ENCODE measurements at regions not wholly inside any gene's neighbourhood (a gene's known extent, or its start where the extent isn't known, plus 50 kb on each side); places are given as distances from the start of the nearest gene placed in this dataset.
A peak's percentile ranks its signal among the peaks of the same experiment; 100 is the strongest.

GRCh38 chr12:92297932-92298696 is 152.5 kb upstream of the BTG1 start:
- no peaks in the 10 kb centered on the region for H3K9me3 ChIP-seq
- no peak for TF ChIP-seq CTCF (IDR thresholded peaks at IDR 0.05)
- TF ChIP-seq POLR2A (IDR thresholded peaks at IDR 0.05): no peak
- no peaks in the 10 kb centered on the region for H3K36me3 ChIP-seq
- DNase-seq (no peak), ATAC-seq (peak; percentile 30 to 78 (median 58))
- no peaks in the 10 kb centered on the region for H3K4me1 ChIP-seq
- no peaks in the 10 kb centered on the region for H3K27me3 ChIP-seq
- WGBS (ENCODE audit: insufficient coverage, low coverage, low lambda C conversion rate, missing lambda C conversion rate): 45% methylated on average over 8 of the region's 8 CpGs
- H3K4me3 ChIP-seq: no peak overlapping the region
- intact Hi-C loops (cut with DNase I): no loop called here
- peak overlapping the region in 1 of 3 donors; percentile 36 for H3K27ac ChIP-seq

- ATAC-seq: no peak
- WGBS (ENCODE audit: insufficient coverage, low coverage, low lambda C conversion rate, missing lambda C conversion rate): 89% methylated on average over 3 of the region's 4 CpGs
- intact Hi-C loops (cut with DNase I): no loop called here
- Histone ChIP-seq H3K4me1 (no peaks in the 10 kb centered on the region), H3K27me3 (no peaks in the 10 kb centered on the region), H3K36me3 (no peaks in the 10 kb centered on the region), H3K4me3 (no peak overlapping the region), H3K9me3 (no peaks in the 10 kb centered on the region), H3K27ac (no peak overlapping the region)
- DNase-seq: no peak
- TF ChIP-seq POLR2A (IDR thresholded peaks at IDR 0.05): no peak
Measured at GRCh38 chr12:92297405-92297804, 151.8 kb upstream of the BTG1 start.

GRCh38 chr12:92295523-92295922 is 149.9 kb upstream of the BTG1 start:
- Histone ChIP-seq H3K27ac (no peak overlapping the region), H3K36me3 (no peaks in the 10 kb centered on the region), H3K4me3 (no peak overlapping the region), H3K9me3 (no peaks in the 10 kb centered on the region), H3K4me1 (no peaks in the 10 kb centered on the region), H3K27me3 (no peaks in the 10 kb centered on the region)
- no peak for DNase-seq
- 60% methylated on average over 3 of the region's 3 CpGs for WGBS (ENCODE audit: insufficient coverage, low coverage, low lambda C conversion rate, missing lambda C conversion rate)
- intact Hi-C loops (cut with DNase I): no loop called here
- TF ChIP-seq CTCF (IDR thresholded peaks at IDR 0.05) (no peak), POLR2A (IDR thresholded peaks at IDR 0.05) (no peak)
- ATAC-seq: no peak

GRCh38 chr12:92294676-92295440 is 149.2 kb upstream of the BTG1 start:
- TF ChIP-seq CTCF (IDR thresholded peaks at IDR 0.05) (no peak), POLR2A (IDR thresholded peaks at IDR 0.05) (no peak)
- 88% methylated on average over 4 of the region's 4 CpGs for WGBS (ENCODE audit: insufficient coverage, low coverage, low lambda C conversion rate, missing lambda C conversion rate)
- Histone ChIP-seq H3K9me3 (no peaks in the 10 kb centered on the region), H3K27ac (no peak overlapping the region), H3K4me3 (no peak overlapping the region), H3K27me3 (no peaks in the 10 kb centered on the region), H3K36me3 (no peaks in the 10 kb centered on the region), H3K4me1 (no peaks in the 10 kb centered on the region)
- no peak for ATAC-seq
- intact Hi-C loops (cut with DNase I): no loop called here
- no peak for DNase-seq

GRCh38 chr12:92292016-92292415 is 146.4 kb upstream of the BTG1 start:
- WGBS (ENCODE audit: insufficient coverage, low coverage, low lambda C conversion rate, missing lambda C conversion rate): 85% methylated on average over 4 of the region's 4 CpGs
- DNase-seq (no peak), ATAC-seq (no peak)
- Histone ChIP-seq H3K4me1 (no peaks in the 10 kb centered on the region), H3K4me3 (no peak overlapping the region), H3K27me3 (no peaks in the 10 kb centered on the region), H3K27ac (no peak overlapping the region), H3K36me3 (no peaks in the 10 kb centered on the region), H3K9me3 (no peaks in the 10 kb centered on the region)
- intact Hi-C loops (cut with DNase I): no loop called here
- TF ChIP-seq CTCF (IDR thresholded peaks at IDR 0.05): no peak
- TF ChIP-seq POLR2A (IDR thresholded peaks at IDR 0.05): no peak
